ENCODE measurements at regions not wholly inside any gene's neighbourhood (a gene's known extent, or its start where the extent isn't known, plus 50 kb on each side); places are given as distances from the start of the nearest gene placed in this dataset.

DNA sequence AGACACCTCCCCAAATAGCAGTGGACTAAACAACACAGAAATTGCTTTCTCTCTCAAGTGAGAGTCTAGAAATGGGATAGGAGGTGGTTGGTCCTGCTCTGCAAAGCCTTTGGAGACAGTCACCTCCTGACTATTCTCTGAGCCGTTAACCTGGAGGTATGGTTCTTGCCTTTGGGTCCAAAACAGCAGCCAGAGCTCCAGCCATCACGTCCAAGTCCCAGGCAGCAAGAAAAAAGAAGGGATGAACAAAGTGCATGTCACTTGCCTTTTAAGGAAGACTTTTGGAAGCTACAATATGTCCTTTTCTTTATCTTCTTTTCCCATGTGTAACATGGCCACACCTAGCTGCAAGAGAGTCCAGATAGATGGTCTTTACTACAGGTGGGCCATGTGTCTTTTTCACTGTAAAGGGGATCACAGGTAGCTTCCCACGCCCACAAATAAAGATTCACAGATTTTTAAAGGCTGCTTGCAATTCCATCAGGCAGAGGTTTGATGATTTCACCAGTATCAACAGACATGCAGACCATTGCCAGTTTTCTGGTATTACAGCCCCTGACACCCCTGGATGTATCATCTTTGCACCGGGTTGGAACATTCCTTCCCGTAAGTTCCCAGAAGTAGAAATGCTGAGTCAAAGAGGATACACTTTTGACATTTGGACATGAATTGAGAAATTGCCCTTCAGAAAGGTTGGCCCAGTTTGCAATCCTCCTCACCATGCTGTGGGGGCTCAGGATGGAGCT lies 66.0 kb downstream of the MYEOV start:
- TF ChIP-seq POLR2A (IDR thresholded peaks at IDR 0.05): no peak
- TF ChIP-seq, protein P1, sequence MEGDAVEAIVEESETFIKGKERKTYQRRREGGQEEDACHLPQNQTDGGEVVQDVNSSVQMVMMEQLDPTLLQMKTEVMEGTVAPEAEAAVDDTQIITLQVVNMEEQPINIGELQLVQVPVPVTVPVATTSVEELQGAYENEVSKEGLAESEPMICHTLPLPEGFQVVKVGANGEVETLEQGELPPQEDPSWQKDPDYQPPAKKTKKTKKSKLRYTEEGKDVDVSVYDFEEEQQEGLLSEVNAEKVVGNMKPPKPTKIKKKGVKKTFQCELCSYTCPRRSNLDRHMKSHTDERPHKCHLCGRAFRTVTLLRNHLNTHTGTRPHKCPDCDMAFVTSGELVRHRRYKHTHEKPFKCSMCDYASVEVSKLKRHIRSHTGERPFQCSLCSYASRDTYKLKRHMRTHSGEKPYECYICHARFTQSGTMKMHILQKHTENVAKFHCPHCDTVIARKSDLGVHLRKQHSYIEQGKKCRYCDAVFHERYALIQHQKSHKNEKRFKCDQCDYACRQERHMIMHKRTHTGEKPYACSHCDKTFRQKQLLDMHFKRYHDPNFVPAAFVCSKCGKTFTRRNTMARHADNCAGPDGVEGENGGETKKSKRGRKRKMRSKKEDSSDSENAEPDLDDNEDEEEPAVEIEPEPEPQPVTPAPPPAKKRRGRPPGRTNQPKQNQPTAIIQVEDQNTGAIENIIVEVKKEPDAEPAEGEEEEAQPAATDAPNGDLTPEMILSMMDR (IDR thresholded peaks at IDR 0.05): no peak

All from esophagus squamous epithelium (tissue), 4 donors.